Astrocyte (in vitro differentiated cells and primary cell): ENCODE measurements at regions not wholly inside any gene's neighbourhood (a gene's known extent, or its start where the extent isn't known, plus 50 kb on each side); places are given as distances from the start of the nearest gene placed in this dataset.

Experiments
- DNase-seq: peaks from one replicate; pipeline ENCODE4 v3.0.0-alpha.2; 2010; ENCODE audit warnings: low read depth
- FAIRE-seq: peaks from 2 replicates; lab custom pipeline; 2011; peaks lifted over from hg19 to GRCh38; lab: Jason Lieb, UNC
- H2AFZ ChIP-seq: 2 replicates; pipeline ENCODE4 v1.6.0; 2012; ENCODE audit warnings: low read depth, low read length, inconsistent platforms
- H3K27ac ChIP-seq: 2 replicates; pipeline ENCODE4 v1.5.1; 2011; ENCODE audit warnings: low read depth, low read length, inconsistent platforms
- H3K27me3 ChIP-seq: 2 replicates; pipeline ENCODE4 v1.6.0; 2011; ENCODE audit warnings: low read length, inconsistent platforms; ENCODE audit not compliant: insufficient read depth
- H3K36me3 ChIP-seq: 2 replicates; pipeline ENCODE4 v1.5.1; 2011; ENCODE audit warnings: low read length, inconsistent platforms; ENCODE audit not compliant: insufficient read depth
- H3K4me1 ChIP-seq: 2 replicates; pipeline ENCODE4 v1.5.1; 2011; ENCODE audit warnings: low read length, inconsistent platforms; ENCODE audit not compliant: insufficient read depth
- H3K4me2 ChIP-seq: 2 replicates; pipeline ENCODE4 v1.6.0; 2012; ENCODE audit warnings: low read length, inconsistent platforms
- H3K4me3 ChIP-seq: 2 replicates; pipeline ENCODE4 v1.5.1; 2011; ENCODE audit warnings: low read depth, mild to moderate bottlenecking, low read length, inconsistent platforms; ENCODE audit not compliant: insufficient read depth
- H3K79me2 ChIP-seq: 2 replicates; pipeline ENCODE4 v1.6.0; 2012; ENCODE audit warnings: mild to moderate bottlenecking, low read length, inconsistent platforms; ENCODE audit not compliant: insufficient read depth
- H3K9ac ChIP-seq: 2 replicates; pipeline ENCODE4 v1.6.0; 2012; ENCODE audit warnings: mild to moderate bottlenecking, low read length, inconsistent platforms
- H3K9me3 ChIP-seq: 2 replicates; pipeline ENCODE4 v1.5.1; 2012; ENCODE audit warnings: low read depth, mild to moderate bottlenecking, low read length, inconsistent platforms; ENCODE audit not compliant: insufficient read depth
- H4K20me1 ChIP-seq: 2 replicates; pipeline ENCODE4 v1.6.0; 2012; ENCODE audit warnings: low read length, inconsistent platforms; ENCODE audit not compliant: insufficient read depth
- H3K27ac Mint-ChIP-seq: one replicate; pipeline ENCODE4 v1.8.0; 2021; ENCODE audit warnings: mild to moderate bottlenecking, mixed read lengths; ENCODE audit not compliant: unreplicated experiment
- H3K27me3 Mint-ChIP-seq: one replicate; pipeline ENCODE4 v1.8.0; 2021; ENCODE audit warnings: low read depth, mixed read lengths; ENCODE audit not compliant: unreplicated experiment
- H3K36me3 Mint-ChIP-seq: one replicate; pipeline ENCODE4 v1.8.0; 2021; ENCODE audit warnings: low read depth, mixed read lengths; ENCODE audit not compliant: unreplicated experiment
- H3K4me1 Mint-ChIP-seq: one replicate; pipeline ENCODE4 v1.8.0; 2021; ENCODE audit warnings: low read depth, mixed read lengths; ENCODE audit not compliant: unreplicated experiment
- H3K4me3 Mint-ChIP-seq: one replicate; pipeline ENCODE4 v1.8.0; 2021; ENCODE audit warnings: mild to moderate bottlenecking, moderate library complexity, mixed read lengths; ENCODE audit not compliant: unreplicated experiment
- H3K9me3 Mint-ChIP-seq: one replicate; pipeline ENCODE4 v1.8.0; 2021; ENCODE audit warnings: mild to moderate bottlenecking, mixed read lengths; ENCODE audit not compliant: unreplicated experiment
- EZH2 ChIP-seq: IDR thresholded peaks from 2 replicates; pipeline ENCODE4 v1.6.1; 2012; ENCODE audit warnings: mild to moderate bottlenecking, low read length, inconsistent platforms; ENCODE audit not compliant: insufficient read depth
- TF ChIP-seq, protein P1 (sequence below): IDR thresholded peaks from 2 replicates; pipeline ENCODE4 v1.5.1; 2011; ENCODE audit warnings: low read depth, mild to moderate bottlenecking, inconsistent platforms, low read length, moderate library complexity; ENCODE audit not compliant: insufficient read depth

GRCh38 chr13:109857325-109857724 lies 70.9 kb upstream of the IRS2 start:
- no peak overlapping the region for H3K27ac ChIP-seq
- Mint-ChIP-seq H3K27me3 (peaks cover 9% of the 10 kb centered on the region), H3K36me3 (no peaks in the 10 kb centered on the region), H3K9me3 (no peaks in the 10 kb centered on the region), H3K4me3 (no peak overlapping the region), H3K4me1 (peaks cover 13% of the 10 kb centered on the region), H3K27ac (no peak overlapping the region)
- H3K9me3 ChIP-seq, result no peaks in the 10 kb centered on the region
- H3K9ac ChIP-seq, result no peak overlapping the region
- H3K27me3 ChIP-seq, result no peaks in the 10 kb centered on the region
- no peaks in the 10 kb centered on the region for H3K79me2 ChIP-seq
- FAIRE-seq, result no peak
- no peak overlapping the region for H3K4me2 ChIP-seq
- no peaks in the 10 kb centered on the region for H3K4me1 ChIP-seq
- H3K4me3 ChIP-seq, result no peak overlapping the region
- H4K20me1 ChIP-seq, result no peaks in the 10 kb centered on the region
- no peak for DNase-seq
- H3K36me3 ChIP-seq, result no peaks in the 10 kb centered on the region
- TF ChIP-seq, protein P1, sequence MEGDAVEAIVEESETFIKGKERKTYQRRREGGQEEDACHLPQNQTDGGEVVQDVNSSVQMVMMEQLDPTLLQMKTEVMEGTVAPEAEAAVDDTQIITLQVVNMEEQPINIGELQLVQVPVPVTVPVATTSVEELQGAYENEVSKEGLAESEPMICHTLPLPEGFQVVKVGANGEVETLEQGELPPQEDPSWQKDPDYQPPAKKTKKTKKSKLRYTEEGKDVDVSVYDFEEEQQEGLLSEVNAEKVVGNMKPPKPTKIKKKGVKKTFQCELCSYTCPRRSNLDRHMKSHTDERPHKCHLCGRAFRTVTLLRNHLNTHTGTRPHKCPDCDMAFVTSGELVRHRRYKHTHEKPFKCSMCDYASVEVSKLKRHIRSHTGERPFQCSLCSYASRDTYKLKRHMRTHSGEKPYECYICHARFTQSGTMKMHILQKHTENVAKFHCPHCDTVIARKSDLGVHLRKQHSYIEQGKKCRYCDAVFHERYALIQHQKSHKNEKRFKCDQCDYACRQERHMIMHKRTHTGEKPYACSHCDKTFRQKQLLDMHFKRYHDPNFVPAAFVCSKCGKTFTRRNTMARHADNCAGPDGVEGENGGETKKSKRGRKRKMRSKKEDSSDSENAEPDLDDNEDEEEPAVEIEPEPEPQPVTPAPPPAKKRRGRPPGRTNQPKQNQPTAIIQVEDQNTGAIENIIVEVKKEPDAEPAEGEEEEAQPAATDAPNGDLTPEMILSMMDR, result no peak
- TF ChIP-seq EZH2, result no peak
- no peak overlapping the region for H2AFZ ChIP-seq

- H3K79me2 ChIP-seq, result no peaks in the 10 kb centered on the region
- peaks cover 9% of the 10 kb centered on the region for H3K27me3 Mint-ChIP-seq
These were observed 70.0 kb upstream of the IRS2 start for GRCh38 chr13:109856350-109856749.

DNA sequence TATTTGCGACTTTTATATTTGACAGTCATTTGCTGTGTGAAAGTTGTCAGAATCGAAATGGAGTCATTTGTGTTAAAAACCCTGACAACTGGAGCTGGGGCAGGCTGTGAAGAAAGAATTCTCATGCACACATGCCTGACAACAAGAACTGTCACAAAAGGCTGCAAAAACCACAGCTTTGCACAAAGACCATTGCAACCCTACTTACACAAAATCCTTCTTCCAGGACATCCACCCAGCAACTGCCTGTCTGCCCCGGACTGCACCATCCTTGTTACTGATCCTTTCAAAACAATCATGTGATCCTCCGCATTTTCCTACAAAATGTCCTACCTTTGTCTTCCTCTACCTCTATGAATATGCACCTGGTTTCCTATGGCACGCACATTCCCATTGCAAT lies 66.8 kb upstream of the IRS2 start:
- H3K9me3 ChIP-seq, result no peaks in the 10 kb centered on the region
- no peak overlapping the region for H3K4me2 ChIP-seq
- H3K4me1 Mint-ChIP-seq, result no peaks in the 10 kb centered on the region
- H3K36me3 Mint-ChIP-seq, result no peaks in the 10 kb centered on the region
- no peak for TF ChIP-seq EZH2
- TF ChIP-seq, protein P1, result no peak
- no peaks in the 10 kb centered on the region for H3K27me3 ChIP-seq
- no peaks in the 10 kb centered on the region for H4K20me1 ChIP-seq
- H2AFZ ChIP-seq, result no peak overlapping the region
- H3K27ac ChIP-seq, result no peak overlapping the region
- H3K4me3 ChIP-seq, result no peak overlapping the region
- no peaks in the 10 kb centered on the region for H3K79me2 ChIP-seq
- no peak for DNase-seq
- H3K27me3 Mint-ChIP-seq, result peaks cover 11% of the 10 kb centered on the region
- H3K36me3 ChIP-seq, result no peaks in the 10 kb centered on the region
- H3K4me1 ChIP-seq, result no peaks in the 10 kb centered on the region
- no peak overlapping the region for H3K27ac Mint-ChIP-seq
- no peaks in the 10 kb centered on the region for H3K9me3 Mint-ChIP-seq
- H3K4me3 Mint-ChIP-seq, result no peak overlapping the region
- FAIRE-seq, result no peak
- no peak overlapping the region for H3K9ac ChIP-seq

More at GRCh38 chr13:109856350-109856749, 70.0 kb upstream of the IRS2 start:
- Histone ChIP-seq H3K4me1 (no peaks in the 10 kb centered on the region), H4K20me1 (no peaks in the 10 kb centered on the region), H3K4me3 (no peak overlapping the region), H3K4me2 (no peak overlapping the region), H3K9me3 (no peaks in the 10 kb centered on the region), H3K27ac (no peak overlapping the region), H3K9ac (no peak overlapping the region), H2AFZ (no peak overlapping the region), H3K36me3 (no peaks in the 10 kb centered on the region), H3K27me3 (no peaks in the 10 kb centered on the region)
- FAIRE-seq, result no peak
- Mint-ChIP-seq H3K4me1 (peaks cover 11% of the 10 kb centered on the region), H3K36me3 (no peaks in the 10 kb centered on the region), H3K9me3 (no peaks in the 10 kb centered on the region), H3K4me3 (no peak overlapping the region), H3K27ac (no peak overlapping the region)
- no peak for TF ChIP-seq EZH2
- TF ChIP-seq, protein P1, result no peak
- DNase-seq, result no peak
